NCI-H748 (cell line): ENCODE measurements at regions not wholly inside any gene's neighbourhood (a gene's known extent, or its start where the extent isn't known, plus 50 kb on each side); places are given as distances from the start of the nearest gene placed in this dataset.

Source experiments
- DNase-seq: peaks from one replicate; lab custom pipeline; 2025; ENCODE audit not compliant: unreplicated experiment; lab: John Stamatoyannopoulos, UW

- no peak for DNase-seq
Observed at GRCh38 chr6:90435207-90435899, 138.7 kb upstream of the BACH2 start.

GRCh38 chr6:90434094-90434493, 137.5 kb upstream of the BACH2 start:
- no peak for DNase-seq

GRCh38 chr6:90432937-90433336, 136.3 kb upstream of the BACH2 start:
- DNase-seq, result no peak

GRCh38 chr6:90432041-90432775, 135.6 kb upstream of the BACH2 start:
- no peak for DNase-seq

GRCh38 chr6:90431576-90431975, 134.9 kb upstream of the BACH2 start:
- DNase-seq, result no peak

- no peak for DNase-seq
Observed at GRCh38 chr6:90429713-90430112, 133.1 kb upstream of the BACH2 start.

- no peak for DNase-seq
Observed at GRCh38 chr6:90428514-90428913, 131.9 kb upstream of the BACH2 start.

GRCh38 chr6:90425161-90425641, 128.6 kb upstream of the BACH2 start:
- DNase-seq, result no peak

GRCh38 chr6:90424580-90424979, 127.9 kb upstream of the BACH2 start:
- no peak for DNase-seq

GRCh38 chr6:90421666-90422065, 125.0 kb upstream of the BACH2 start:
- DNase-seq, result no peak

GRCh38 chr6:90420500-90420899, 123.9 kb upstream of the BACH2 start:
- DNase-seq, result no peak

GRCh38 chr6:90417385-90417784, 120.7 kb upstream of the BACH2 start:
- no peak for DNase-seq

- DNase-seq, result no peak
Observed at GRCh38 chr6:90416322-90416721, 119.7 kb upstream of the BACH2 start.

- no peak for DNase-seq
Observed at GRCh38 chr6:90415178-90415577, 118.5 kb upstream of the BACH2 start.

- no peak for DNase-seq
Observed at GRCh38 chr6:90414352-90414751, 117.7 kb upstream of the BACH2 start.

- DNase-seq, result peak; percentile 84
Observed at GRCh38 chr6:90413867-90414266, 117.2 kb upstream of the BACH2 start.

GRCh38 chr6:90413396-90413795, 116.8 kb upstream of the BACH2 start:
- DNase-seq, result no peak

GRCh38 chr6:90412538-90413369, 116.1 kb upstream of the BACH2 start:
- DNase-seq, result no peak

GRCh38 chr6:90411292-90411781, 114.7 kb upstream of the BACH2 start:
- DNase-seq, result no peak

GRCh38 chr6:90409700-90410099, 113.1 kb upstream of the BACH2 start:
- DNase-seq, result no peak

GRCh38 chr6:90406957-90407356, 110.3 kb upstream of the BACH2 start:
- DNase-seq, result no peak
